Suprapubic skin (tissue), 3 donors: ENCODE measurements at regions not wholly inside any gene's neighbourhood (a gene's known extent, or its start where the extent isn't known, plus 50 kb on each side); places are given as distances from the start of the nearest gene placed in this dataset.

Experiments used
- POLR2AphosphoS5 ChIP-seq, 3 donors: sonication (generic); formaldehyde crosslinking; IDR thresholded peaks; one replicate each; pipeline ENCODE4 v1.6.1; 2017; ENCODE audit warnings: antibody characterized with exemption in 3 of 3
- TF ChIP-seq, protein P1 (sequence below), 2 donors: fragments of 200-600 bp in 1 of 2; fragments of 450-650 bp in 1 of 2; sonication (generic) in 1 of 2; IDR thresholded peaks; one replicate each; pipeline ENCODE4 v1.5.1; 2016 to 2019; ENCODE audit warnings: antibody characterized with exemption in 2 of 2, mild to moderate bottlenecking in 1 of 2, moderate library complexity in 1 of 2

DNA sequence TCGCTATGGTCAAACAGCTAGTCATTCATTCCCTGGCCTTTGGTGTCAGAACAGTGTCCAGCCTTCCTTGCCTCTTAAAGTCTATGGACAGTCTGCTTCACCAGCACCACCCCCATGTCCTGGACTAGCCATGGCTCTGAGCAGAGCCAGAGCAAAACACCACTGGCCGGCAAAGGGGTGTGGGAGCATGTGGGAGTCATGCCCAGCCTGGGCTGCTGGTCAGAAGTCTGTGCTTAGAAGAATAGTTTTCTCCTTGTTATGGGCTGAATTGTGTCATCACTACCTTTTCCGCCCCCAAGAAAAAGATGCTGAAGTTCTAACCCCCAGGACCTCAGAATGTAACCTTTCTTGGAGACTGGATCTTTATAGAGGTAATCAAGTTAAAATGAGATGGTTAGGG is 132.9 kb upstream of the LPP start:
- TF ChIP-seq, protein P1, sequence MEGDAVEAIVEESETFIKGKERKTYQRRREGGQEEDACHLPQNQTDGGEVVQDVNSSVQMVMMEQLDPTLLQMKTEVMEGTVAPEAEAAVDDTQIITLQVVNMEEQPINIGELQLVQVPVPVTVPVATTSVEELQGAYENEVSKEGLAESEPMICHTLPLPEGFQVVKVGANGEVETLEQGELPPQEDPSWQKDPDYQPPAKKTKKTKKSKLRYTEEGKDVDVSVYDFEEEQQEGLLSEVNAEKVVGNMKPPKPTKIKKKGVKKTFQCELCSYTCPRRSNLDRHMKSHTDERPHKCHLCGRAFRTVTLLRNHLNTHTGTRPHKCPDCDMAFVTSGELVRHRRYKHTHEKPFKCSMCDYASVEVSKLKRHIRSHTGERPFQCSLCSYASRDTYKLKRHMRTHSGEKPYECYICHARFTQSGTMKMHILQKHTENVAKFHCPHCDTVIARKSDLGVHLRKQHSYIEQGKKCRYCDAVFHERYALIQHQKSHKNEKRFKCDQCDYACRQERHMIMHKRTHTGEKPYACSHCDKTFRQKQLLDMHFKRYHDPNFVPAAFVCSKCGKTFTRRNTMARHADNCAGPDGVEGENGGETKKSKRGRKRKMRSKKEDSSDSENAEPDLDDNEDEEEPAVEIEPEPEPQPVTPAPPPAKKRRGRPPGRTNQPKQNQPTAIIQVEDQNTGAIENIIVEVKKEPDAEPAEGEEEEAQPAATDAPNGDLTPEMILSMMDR (IDR thresholded peaks at IDR 0.05), result no peak
- no peak for TF ChIP-seq POLR2AphosphoS5 (IDR thresholded peaks at IDR 0.05)
